ENCODE measurements at regions not wholly inside any gene's neighbourhood (a gene's known extent, or its start where the extent isn't known, plus 50 kb on each side); places are given as distances from the start of the nearest gene placed in this dataset.

GRCh38 chr3:155029941-155030340 lies 50.2 kb upstream of the MME start:
- DNase-seq = no peak

GRCh38 chr3:155026999-155027591 lies 53.0 kb upstream of the MME start:
- no peak for DNase-seq

GRCh38 chr3:155024006-155024638 lies 56.0 kb upstream of the MME start:
- no peak for DNase-seq

GRCh38 chr3:155022896-155023295 lies 57.2 kb upstream of the MME start:
- no peak for DNase-seq

GRCh38 chr3:155019575-155019974 lies 60.5 kb upstream of the MME start:
- DNase-seq = no peak

GRCh38 chr3:155018621-155019330 lies 61.3 kb upstream of the MME start:
- DNase-seq = no peak

GRCh38 chr3:155015776-155016436 lies 64.2 kb upstream of the MME start:
- DNase-seq = no peak

GRCh38 chr3:155014953-155015352 lies 65.2 kb upstream of the MME start:
- no peak for DNase-seq

GRCh38 chr3:155013427-155013826 lies 66.7 kb upstream of the MME start:
- no peak for DNase-seq

- no peak for DNase-seq
Measured at GRCh38 chr3:155012584-155012983, 67.5 kb upstream of the MME start.

GRCh38 chr3:155010416-155010815 lies 69.7 kb upstream of the MME start:
- no peak for DNase-seq

GRCh38 chr3:155009217-155009616 lies 70.9 kb upstream of the MME start:
- no peak for DNase-seq

- DNase-seq = no peak
Measured at GRCh38 chr3:155007729-155008128, 72.4 kb upstream of the MME start.

GRCh38 chr3:155001289-155002010 lies 78.7 kb upstream of the MME start:
- no peak for DNase-seq

GRCh38 chr3:154992655-154993054 lies 87.5 kb upstream of the MME start:
- no peak for DNase-seq

- no peak for DNase-seq
Measured at GRCh38 chr3:154990543-154990942, 89.6 kb upstream of the MME start.

- no peak for DNase-seq
Measured at GRCh38 chr3:154987846-154988245, 92.3 kb upstream of the MME start.

GRCh38 chr3:154981664-154982063 lies 98.5 kb upstream of the MME start:
- DNase-seq = no peak

- DNase-seq = no peak
Measured at GRCh38 chr3:154981201-154981600, 98.9 kb upstream of the MME start.

GRCh38 chr3:154979331-154979730 lies 100.8 kb upstream of the MME start:
- no peak for DNase-seq

- DNase-seq = no peak
Measured at GRCh38 chr3:154977666-154978065, 102.5 kb upstream of the MME start.

GRCh38 chr3:154976072-154976983 lies 103.8 kb upstream of the MME start:
- no peak for DNase-seq
